HCT116 (cell line): ENCODE measurements at regions not wholly inside any gene's neighbourhood (a gene's known extent, or its start where the extent isn't known, plus 50 kb on each side); places are given as distances from the start of the nearest gene placed in this dataset.

Source experiments
- ATAC-seq: fragments of 200-7000 bp; cut with Tn5 transposase; 2 replicates; pipeline ENCODE4 v1.9.1; 2020; ENCODE audit warnings: mild to moderate bottlenecking, moderate library complexity
- BruUV-seq: library from RNA; stranded (reverse); fragments of 400-500 nt; replicated peaks from 2 replicates; lab custom pipeline; 2021; lab: Mats Ljungman, UMichigan
- CTCF ChIA-PET: fragments of 300-600 bp; sonication (Branson Sonifier 250); formaldehyde crosslinking; loops from one replicate; lab custom pipeline; 2021; ENCODE audit warnings: antibody characterized with exemption; lab: Charles Lee
- POLR2A ChIA-PET: fragments of 300-600, 350-600 bp; sonication (Branson Sonifier 250); formaldehyde crosslinking; loops from one replicate; lab custom pipeline; 2021; ENCODE audit warnings: antibody characterized with exemption; lab: Charles Lee
- RAD21 ChIA-PET, 2 experiments: fragments of 300-600 bp; sonication (Branson Sonifier 250); formaldehyde crosslinking; loops; one replicate each; lab custom pipeline; 2023; ENCODE audit warnings: low total read pairs in 2 of 2; ENCODE audit not compliant: uncharacterized antibody in 2 of 2, unreplicated experiment in 2 of 2, low non-redundant PET in 1 of 2; lab: Charles Lee
- DNase-seq: peaks from one replicate; pipeline ENCODE4 v3.0.0-alpha.2; 2010; ENCODE audit warnings: low read depth, low spot score
- H2AFZ ChIP-seq: fragments of 200-600 bp; shearing (Covaris generic), sonication (generic); 2 replicates; pipeline ENCODE4 v1.6.1; 2017; ENCODE audit warnings: low read depth, mixed run types, mixed read lengths, antibody characterized with exemption, low read length; ENCODE audit not compliant: poor library complexity, severe bottlenecking
- H3K27ac ChIP-seq: 2 replicates; pipeline ENCODE4 v1.5.1; 2012; ENCODE audit warnings: low read depth, low read length
- H3K27me3 ChIP-seq: fragments of 200-600 bp; sonication (generic); 2 replicates; pipeline ENCODE4 v1.6.1; 2016; ENCODE audit warnings: mixed run types, low read length, mixed read lengths; ENCODE audit not compliant: insufficient read depth
- H3K36me3 ChIP-seq, 2 experiments: fragments of 200-500 bp in 1 of 2; fragments of 200-600 bp in 1 of 2; sonication (Bioruptor generic) in 1 of 2; sonication (generic) in 1 of 2; 2 replicates each; pipeline versions ENCODE4 v1.5.1 to v1.6.1; 2014 to 2016; ENCODE audit warnings: low read length in 2 of 2, inconsistent platforms in 1 of 2, mixed read lengths in 1 of 2, mixed run types in 1 of 2; ENCODE audit not compliant: insufficient read depth in 2 of 2, control insufficient read depth in 1 of 2
- H3K4me1 ChIP-seq, 2 experiments: fragments of 200-600 bp in 1 of 2; sonication (generic) in 1 of 2; 2 replicates each; pipeline versions ENCODE4 v1.5.1 to v1.6.1; 2012 to 2017; ENCODE audit warnings: low read length in 2 of 2, inconsistent platforms in 1 of 2, mild to moderate bottlenecking in 1 of 2, mixed read lengths in 1 of 2, mixed run types in 1 of 2, moderate library complexity in 1 of 2; ENCODE audit not compliant: insufficient read depth in 2 of 2, control insufficient read depth in 1 of 2
- H3K4me2 ChIP-seq: fragments of 200-600 bp; sonication (generic); 2 replicates; pipeline ENCODE4 v1.6.1; 2017; ENCODE audit warnings: mixed run types, low read length, mixed read lengths
- H3K4me3 ChIP-seq, 2 experiments: fragments of 200-600 bp in 1 of 2; sonication (generic) in 1 of 2; replicated peaks in 1 of 2; 2 replicates each; pipeline ENCODE4 v1.5.1; 2011 to 2016; ENCODE audit warnings: low read length in 2 of 2, control low read depth in 1 of 2, low read depth in 1 of 2, mild to moderate bottlenecking in 1 of 2, mixed read lengths in 1 of 2, mixed run types in 1 of 2
- H3K79me2 ChIP-seq: fragments of 200-600 bp; sonication (generic); 2 replicates; pipeline ENCODE4 v1.6.1; 2017; ENCODE audit warnings: mild to moderate bottlenecking, mixed run types, low read length, moderate library complexity, mixed read lengths; ENCODE audit not compliant: insufficient read depth
- H3K9ac ChIP-seq: fragments of 200-600 bp; sonication (generic); 2 replicates; pipeline ENCODE4 v1.6.1; 2016; ENCODE audit warnings: low read length, mixed read lengths
- H3K9me2 ChIP-seq: fragments of 200-600 bp; sonication (generic), shearing (Covaris generic); 2 replicates; pipeline ENCODE4 v1.6.1; 2017; ENCODE audit warnings: mixed run types, mild to moderate bottlenecking, moderate library complexity; ENCODE audit not compliant: insufficient read depth
- H3K9me3 ChIP-seq, 2 experiments: fragments of 200-500 bp in 1 of 2; fragments of 200-600 bp in 1 of 2; sonication (Bioruptor generic) in 1 of 2; sonication (generic) in 1 of 2; 2 replicates each; pipeline ENCODE4 v1.6.1; 2014 to 2017; ENCODE audit warnings: low read length in 2 of 2, mixed read lengths in 2 of 2, inconsistent platforms in 1 of 2, low read depth in 1 of 2, mild to moderate bottlenecking in 1 of 2, mixed run types in 1 of 2, moderate library complexity in 1 of 2; ENCODE audit not compliant: control insufficient read depth in 1 of 2, insufficient read depth in 1 of 2
- H4K20me1 ChIP-seq: fragments of 200-600 bp; sonication (generic), shearing (Covaris generic); 2 replicates; pipeline ENCODE4 v1.6.1; 2017; ENCODE audit warnings: mixed run types, mild to moderate bottlenecking, moderate library complexity; ENCODE audit not compliant: insufficient read depth
- CTCF ChIP-seq, 3 experiments: fragments of 200-600 bp in 1 of 3; sonication (generic) in 1 of 3; IDR thresholded peaks in 2 of 3; conservative IDR thresholded peaks in 1 of 3; 2 replicates each; pipeline ENCODE4 v1.5.1; 2012 to 2017; ENCODE audit warnings: low read depth in 2 of 3, low read length in 2 of 3, antibody characterized with exemption in 1 of 3, borderline replicate concordance in 1 of 3, control low read depth in 1 of 3, mild to moderate bottlenecking in 1 of 3, mixed read lengths in 1 of 3, mixed run types in 1 of 3, moderate library complexity in 1 of 3; ENCODE audit not compliant: insufficient read depth in 1 of 3
- EZH2 ChIP-seq: fragments of 200-600 bp; sonication (generic); IDR thresholded peaks from 2 replicates; pipeline ENCODE4 v1.6.1; 2017; ENCODE audit warnings: antibody characterized with exemption, mixed run types
- POLR2AphosphoS5 ChIP-seq: IDR thresholded peaks from 2 replicates; pipeline ENCODE4 v1.6.1; 2011; ENCODE audit warnings: mild to moderate bottlenecking, low read depth, low read length, moderate library complexity
- SP1 ChIP-seq: IDR thresholded peaks from 2 replicates; pipeline ENCODE4 v1.6.1; 2012; ENCODE audit warnings: low read depth
- SRF ChIP-seq: IDR thresholded peaks from 2 replicates; pipeline ENCODE4 v1.6.1; 2012; ENCODE audit warnings: low read depth
- TCF7L2 ChIP-seq: IDR thresholded peaks from 2 replicates; pipeline ENCODE4 v1.7.0; 2011; ENCODE audit warnings: borderline replicate concordance, inconsistent platforms; ENCODE audit not compliant: insufficient read depth, insufficient read length; ENCODE audit errors: extremely low read depth
- intact Hi-C: fragments of 100-400 bp; cut with micrococcal nuclease; formaldehyde crosslinking; loops from 2 replicates; pipeline ENCODE4 v1.10.0; 2022
- TF ChIP-seq, protein P1 (sequence below): IDR thresholded peaks from 2 replicates; pipeline ENCODE4 v1.6.1; 2012

DNA sequence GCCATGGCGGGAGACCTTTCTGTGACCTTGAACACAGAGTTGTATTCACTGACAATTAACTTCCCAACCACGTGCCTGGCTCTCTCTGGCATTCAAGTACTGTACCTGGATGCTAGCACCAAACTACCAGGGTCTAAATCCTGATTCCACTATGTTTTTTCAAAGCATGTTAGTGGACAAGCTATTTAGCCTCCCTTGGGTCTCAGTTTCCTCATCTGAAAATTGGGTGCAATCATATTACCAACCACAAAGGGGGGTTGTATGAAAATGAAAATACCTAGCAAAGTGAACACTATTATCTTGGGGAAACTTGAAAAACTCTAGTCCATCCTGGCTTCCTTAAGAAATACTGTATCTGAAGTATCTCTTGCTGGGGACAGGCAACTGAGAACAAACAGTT is 308.7 kb upstream of the SGK1 start:
- no peaks in the 10 kb centered on the region for H3K9me3 ChIP-seq
- ATAC-seq = no peak
- BruUV-seq = no TSS peak
- H3K4me1 ChIP-seq = no peaks in the 10 kb centered on the region
- no peak overlapping the region for H2AFZ ChIP-seq
- no peaks in the 10 kb centered on the region for H3K36me3 ChIP-seq
- no peak overlapping the region for H3K4me2 ChIP-seq
- intact Hi-C loops = no loop called here
- no peaks in the 10 kb centered on the region for H3K9me2 ChIP-seq
- TF ChIP-seq CTCF (IDR thresholded peaks at IDR 0.05 in 2 of 3, conservative IDR thresholded peaks at IDR 0.05 in 1 of 3; ENCODE audit: borderline replicate concordance in 1 of 3, insufficient read depth in 1 of 3, low read depth in 2 of 3, low read length in 2 of 3) (0 out of 6 replicates have a peak, but pooled peaks of 1 of the 3 experiments have one; percentile 10), SP1 (no peak), POLR2AphosphoS5 (no peak)
- TF ChIP-seq, protein P1, sequence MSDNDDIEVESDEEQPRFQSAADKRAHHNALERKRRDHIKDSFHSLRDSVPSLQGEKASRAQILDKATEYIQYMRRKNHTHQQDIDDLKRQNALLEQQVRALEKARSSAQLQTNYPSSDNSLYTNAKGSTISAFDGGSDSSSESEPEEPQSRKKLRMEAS = no peak
- TF ChIP-seq, all 23 proteins: peak for 1
- no peaks in the 10 kb centered on the region for H3K27me3 ChIP-seq
- no peak overlapping the region for H3K27ac ChIP-seq
- ChIA-PET RAD21 (no interaction called here), POLR2A (no interaction called here), CTCF (interaction anchor here (1.2 kb wide), 1 partner anchor 14 kb away, joined by 3 read pairs; no protein-coding TSS in a partner anchor)
- no peak overlapping the region for H3K4me3 ChIP-seq
- no peaks in the 10 kb centered on the region for H3K79me2 ChIP-seq
- DNase-seq = no peak
- H3K9ac ChIP-seq = no peak overlapping the region
- H4K20me1 ChIP-seq = no peaks in the 10 kb centered on the region

GRCh38 chr6:134626086-134626485 is 308.2 kb upstream of the SGK1 start:
- Histone ChIP-seq H3K79me2 (no peaks in the 10 kb centered on the region), H3K9me2 (no peaks in the 10 kb centered on the region), H2AFZ (no peak overlapping the region), H3K4me2 (no peak overlapping the region), H3K9me3 (no peaks in the 10 kb centered on the region), H3K4me1 (no peaks in the 10 kb centered on the region), H3K4me3 (no peak overlapping the region), H4K20me1 (no peaks in the 10 kb centered on the region), H3K27ac (no peak overlapping the region), H3K9ac (no peak overlapping the region), H3K36me3 (no peaks in the 10 kb centered on the region), H3K27me3 (no peaks in the 10 kb centered on the region)
- POLR2A ChIA-PET = no interaction called here
- ATAC-seq = no peak
- DNase-seq = no peak
- no TSS peak for BruUV-seq
- RAD21 ChIA-PET = no interaction called here
- no peak for TF ChIP-seq SRF
- TF ChIP-seq TCF7L2 = no peak
- TF ChIP-seq EZH2 = no peak
- CTCF ChIA-PET = interaction anchor here (1.2 kb wide), 1 partner anchor 15 kb away, joined by 3 read pairs; no protein-coding TSS in a partner anchor
- intact Hi-C loops = no loop called here
